ENCODE measurements at regions not wholly inside any gene's neighbourhood (a gene's known extent, or its start where the extent isn't known, plus 50 kb on each side); places are given as distances from the start of the nearest gene placed in this dataset.

- Histone ChIP-seq H3K27me3 (no peaks in the 10 kb centered on the region), H3K36me3 (no peaks in the 10 kb centered on the region), H3K4me3 (no peak overlapping the region), H3K4me1 (no peaks in the 10 kb centered on the region), H3K9me3 (no peaks in the 10 kb centered on the region), H3K27ac (no peak overlapping the region)
- intact Hi-C loops (cut with DNase I) = no loop called here
- no peak for DNase-seq (ENCODE audit: extremely low spot score in 2 of 2)
- TF ChIP-seq, protein P1, sequence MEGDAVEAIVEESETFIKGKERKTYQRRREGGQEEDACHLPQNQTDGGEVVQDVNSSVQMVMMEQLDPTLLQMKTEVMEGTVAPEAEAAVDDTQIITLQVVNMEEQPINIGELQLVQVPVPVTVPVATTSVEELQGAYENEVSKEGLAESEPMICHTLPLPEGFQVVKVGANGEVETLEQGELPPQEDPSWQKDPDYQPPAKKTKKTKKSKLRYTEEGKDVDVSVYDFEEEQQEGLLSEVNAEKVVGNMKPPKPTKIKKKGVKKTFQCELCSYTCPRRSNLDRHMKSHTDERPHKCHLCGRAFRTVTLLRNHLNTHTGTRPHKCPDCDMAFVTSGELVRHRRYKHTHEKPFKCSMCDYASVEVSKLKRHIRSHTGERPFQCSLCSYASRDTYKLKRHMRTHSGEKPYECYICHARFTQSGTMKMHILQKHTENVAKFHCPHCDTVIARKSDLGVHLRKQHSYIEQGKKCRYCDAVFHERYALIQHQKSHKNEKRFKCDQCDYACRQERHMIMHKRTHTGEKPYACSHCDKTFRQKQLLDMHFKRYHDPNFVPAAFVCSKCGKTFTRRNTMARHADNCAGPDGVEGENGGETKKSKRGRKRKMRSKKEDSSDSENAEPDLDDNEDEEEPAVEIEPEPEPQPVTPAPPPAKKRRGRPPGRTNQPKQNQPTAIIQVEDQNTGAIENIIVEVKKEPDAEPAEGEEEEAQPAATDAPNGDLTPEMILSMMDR (IDR thresholded peaks at IDR 0.05) = no peak
- no peak for TF ChIP-seq POLR2A (IDR thresholded peaks at IDR 0.05)
These were observed 132.0 kb downstream of the SYF2 start for GRCh38 chr1:25100151-25100833.

GRCh38 chr1:25099343-25099951 is 132.9 kb downstream of the SYF2 start:
- intact Hi-C loops (cut with DNase I) = no loop called here
- Histone ChIP-seq H3K36me3 (no peaks in the 10 kb centered on the region), H3K27me3 (no peaks in the 10 kb centered on the region), H3K4me1 (no peaks in the 10 kb centered on the region), H3K9me3 (no peaks in the 10 kb centered on the region), H3K27ac (no peak overlapping the region), H3K4me3 (no peak overlapping the region)
- DNase-seq (ENCODE audit: extremely low spot score in 2 of 2) = no peak
- TF ChIP-seq, protein P1 (IDR thresholded peaks at IDR 0.05) = no peak
- TF ChIP-seq POLR2AphosphoS5 (IDR thresholded peaks at IDR 0.05; ENCODE audit: insufficient read depth in 1 of 2, low read depth in 1 of 2) = no peak
- no peak for TF ChIP-seq POLR2A (IDR thresholded peaks at IDR 0.05)

GRCh38 chr1:25098717-25099116 is 133.6 kb downstream of the SYF2 start:
- Histone ChIP-seq H3K27me3 (no peaks in the 10 kb centered on the region), H3K4me1 (no peaks in the 10 kb centered on the region), H3K27ac (no peak overlapping the region), H3K4me3 (no peak overlapping the region), H3K9me3 (no peaks in the 10 kb centered on the region), H3K36me3 (no peaks in the 10 kb centered on the region)
- DNase-seq (ENCODE audit: extremely low spot score in 2 of 2) = no peak
- TF ChIP-seq, protein P1 (IDR thresholded peaks at IDR 0.05) = no peak
- intact Hi-C loops (cut with DNase I) = no loop called here

DNA sequence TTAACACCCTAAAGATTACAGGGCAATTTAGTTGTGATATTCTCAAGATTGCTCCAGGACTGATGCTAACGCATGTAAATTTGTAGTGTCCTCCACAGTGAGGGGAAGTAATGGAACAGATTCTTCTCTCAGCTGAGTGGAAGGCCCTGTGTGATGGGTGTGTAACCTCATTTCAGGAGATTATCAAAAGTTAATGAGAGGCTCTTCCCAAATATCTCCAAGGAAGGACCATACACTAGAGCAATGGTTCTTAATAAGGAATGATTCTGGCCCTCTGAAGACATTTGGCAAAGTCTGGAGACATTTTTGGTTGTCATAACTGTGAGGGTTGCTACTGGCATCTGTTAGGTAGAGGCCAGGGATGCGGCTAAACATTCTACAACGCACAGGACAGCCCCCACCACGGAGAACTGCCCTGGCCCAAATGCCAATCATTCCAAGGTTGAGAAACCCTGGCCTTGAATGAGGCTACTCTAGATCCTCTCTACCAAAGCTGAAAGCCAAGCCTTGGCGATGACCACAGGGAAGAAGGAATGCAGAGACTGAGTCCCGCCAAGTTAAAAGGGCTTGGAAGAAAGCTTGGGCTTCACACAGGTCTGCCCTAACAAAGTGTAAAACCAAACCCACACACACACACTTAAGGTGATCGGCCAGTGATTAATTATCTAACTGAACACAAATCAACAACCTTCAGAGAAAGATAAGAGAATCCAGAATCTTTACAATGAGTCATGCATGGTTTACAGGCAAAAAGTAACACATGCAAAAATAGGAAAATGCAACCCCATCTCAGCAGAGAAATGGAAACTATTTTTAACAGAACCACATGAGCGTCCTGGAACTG is 135.8 kb downstream of the SYF2 start:
- Histone ChIP-seq H3K27me3 (no peaks in the 10 kb centered on the region), H3K4me1 (no peaks in the 10 kb centered on the region), H3K36me3 (no peaks in the 10 kb centered on the region), H3K27ac (no peak overlapping the region), H3K4me3 (no peak overlapping the region), H3K9me3 (no peaks in the 10 kb centered on the region)
- intact Hi-C loops (cut with DNase I) = no loop called here
- no peak for DNase-seq (ENCODE audit: extremely low spot score in 2 of 2)
- TF ChIP-seq POLR2A (IDR thresholded peaks at IDR 0.05) (no peak), POLR2AphosphoS5 (IDR thresholded peaks at IDR 0.05; ENCODE audit: insufficient read depth in 1 of 2, low read depth in 1 of 2) (no peak)
- TF ChIP-seq, protein P1 (IDR thresholded peaks at IDR 0.05) = no peak
